Suprapubic skin (tissue), 4 donors: ENCODE measurements at regions not wholly inside any gene's neighbourhood (a gene's known extent, or its start where the extent isn't known, plus 50 kb on each side); places are given as distances from the start of the nearest gene placed in this dataset.

Experiments used
- DNase-seq, 2 donors: peaks; one replicate each; pipeline ENCODE4 v3.0.0-alpha.2; 2019; ENCODE audit warnings: low spot score in 2 of 2
- H3K27ac ChIP-seq: fragments of 200-600 bp; sonication (generic); one replicate; pipeline ENCODE4 v1.5.1; 2019
- H3K27me3 ChIP-seq: fragments of 200-600 bp; sonication (generic); one replicate; pipeline ENCODE4 v1.5.1; 2019
- H3K36me3 ChIP-seq: fragments of 200-600 bp; sonication (generic); one replicate; pipeline ENCODE4 v1.5.1; 2019
- H3K4me1 ChIP-seq: fragments of 200-600 bp; sonication (generic); one replicate; pipeline ENCODE4 v1.5.1; 2019
- H3K4me3 ChIP-seq: fragments of 200-600 bp; sonication (generic); one replicate; pipeline ENCODE4 v1.5.1; 2019; ENCODE audit warnings: mild to moderate bottlenecking
- H3K9me3 ChIP-seq: fragments of 200-600 bp; sonication (generic); one replicate; pipeline ENCODE4 v1.5.1; 2019
- EP300 ChIP-seq: sonication (generic); formaldehyde crosslinking; IDR thresholded peaks from one replicate; pipeline ENCODE4 v1.6.1; 2017; ENCODE audit warnings: antibody characterized with exemption
- POLR2A ChIP-seq, 2 donors: fragments of 450-650 bp; IDR thresholded peaks; one replicate each; pipeline ENCODE4 v1.6.1; 2017; ENCODE audit warnings: antibody characterized with exemption in 2 of 2, mild to moderate bottlenecking in 2 of 2, moderate library complexity in 2 of 2
- POLR2AphosphoS5 ChIP-seq, 3 donors: sonication (generic); formaldehyde crosslinking; IDR thresholded peaks; one replicate each; pipeline ENCODE4 v1.6.1; 2017; ENCODE audit warnings: antibody characterized with exemption in 3 of 3
- WGBS: methylation state at CpG from one replicate; pipeline ENCODE4 v1.1.5; 2018; 5-methylcytosine and 5-hydroxymethylcytosine counted together
- TF ChIP-seq, protein P1 (sequence below), 2 donors: fragments of 200-600 bp in 1 of 2; fragments of 450-650 bp in 1 of 2; sonication (generic) in 1 of 2; IDR thresholded peaks; one replicate each; pipeline ENCODE4 v1.5.1; 2016 to 2019; ENCODE audit warnings: antibody characterized with exemption in 2 of 2, mild to moderate bottlenecking in 1 of 2, moderate library complexity in 1 of 2

DNA sequence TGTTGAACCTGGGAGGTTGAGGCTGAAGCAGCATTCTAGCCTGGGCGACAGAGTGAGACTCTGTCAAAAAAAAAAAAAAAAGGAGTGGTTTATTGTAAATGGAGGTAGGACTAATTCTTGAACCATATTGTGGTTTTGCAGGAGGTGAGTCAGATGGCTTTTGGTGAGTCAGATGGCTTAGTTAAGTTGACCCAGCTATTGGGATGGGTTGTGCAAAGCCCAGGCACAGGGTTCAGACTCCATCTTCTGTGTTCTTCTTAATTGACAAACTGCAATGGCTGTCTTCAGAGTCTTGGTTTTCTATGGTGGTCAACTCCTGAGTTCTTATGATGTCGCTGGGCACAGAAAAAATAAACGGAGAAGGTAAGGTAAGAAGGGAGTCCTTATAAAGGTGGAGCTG lies 182.7 kb downstream of the ADAMTS15 start:
- Histone ChIP-seq H3K4me3 (no peak overlapping the region), H3K4me1 (peaks cover 3% of the 10 kb centered on the region), H3K27ac (no peak overlapping the region), H3K36me3 (no peaks in the 10 kb centered on the region), H3K9me3 (no peaks in the 10 kb centered on the region), H3K27me3 (no peaks in the 10 kb centered on the region)
- WGBS, result 90% methylated on average over 3 of the region's 3 CpGs
- DNase-seq, result no peak
- TF ChIP-seq, protein P1, sequence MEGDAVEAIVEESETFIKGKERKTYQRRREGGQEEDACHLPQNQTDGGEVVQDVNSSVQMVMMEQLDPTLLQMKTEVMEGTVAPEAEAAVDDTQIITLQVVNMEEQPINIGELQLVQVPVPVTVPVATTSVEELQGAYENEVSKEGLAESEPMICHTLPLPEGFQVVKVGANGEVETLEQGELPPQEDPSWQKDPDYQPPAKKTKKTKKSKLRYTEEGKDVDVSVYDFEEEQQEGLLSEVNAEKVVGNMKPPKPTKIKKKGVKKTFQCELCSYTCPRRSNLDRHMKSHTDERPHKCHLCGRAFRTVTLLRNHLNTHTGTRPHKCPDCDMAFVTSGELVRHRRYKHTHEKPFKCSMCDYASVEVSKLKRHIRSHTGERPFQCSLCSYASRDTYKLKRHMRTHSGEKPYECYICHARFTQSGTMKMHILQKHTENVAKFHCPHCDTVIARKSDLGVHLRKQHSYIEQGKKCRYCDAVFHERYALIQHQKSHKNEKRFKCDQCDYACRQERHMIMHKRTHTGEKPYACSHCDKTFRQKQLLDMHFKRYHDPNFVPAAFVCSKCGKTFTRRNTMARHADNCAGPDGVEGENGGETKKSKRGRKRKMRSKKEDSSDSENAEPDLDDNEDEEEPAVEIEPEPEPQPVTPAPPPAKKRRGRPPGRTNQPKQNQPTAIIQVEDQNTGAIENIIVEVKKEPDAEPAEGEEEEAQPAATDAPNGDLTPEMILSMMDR (IDR thresholded peaks at IDR 0.05), result no peak
- no peak for TF ChIP-seq POLR2A (IDR thresholded peaks at IDR 0.05)
- TF ChIP-seq POLR2AphosphoS5 (IDR thresholded peaks at IDR 0.05), result no peak
- TF ChIP-seq EP300, result no peak

DNA sequence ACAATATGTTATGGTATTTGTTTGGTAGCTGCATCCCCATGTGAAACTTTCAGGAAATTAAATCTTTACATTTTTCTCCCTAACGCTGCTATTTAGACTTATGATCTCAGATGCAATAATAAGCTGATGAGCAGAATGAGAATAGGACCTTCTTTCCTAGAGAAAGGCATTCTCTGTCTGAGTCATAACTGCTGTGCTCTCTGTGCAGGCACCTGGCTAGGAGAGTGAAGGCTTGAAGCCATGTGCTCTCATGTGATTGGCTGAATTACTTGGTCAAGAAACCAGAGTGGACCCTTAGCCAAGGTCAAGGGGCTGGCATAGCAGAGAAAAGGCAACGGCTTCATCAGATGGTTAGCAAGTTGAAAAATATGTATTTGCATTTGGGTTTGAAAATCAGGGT lies 185.0 kb downstream of the ADAMTS15 start:
- TF ChIP-seq, protein P1 (IDR thresholded peaks at IDR 0.05), result no peak
- TF ChIP-seq EP300 (no peak), POLR2AphosphoS5 (IDR thresholded peaks at IDR 0.05) (no peak), POLR2A (IDR thresholded peaks at IDR 0.05) (no peak)
- H3K9me3 ChIP-seq, result no peaks in the 10 kb centered on the region
- 77% methylated on average over 2 of the region's 2 CpGs for WGBS
- DNase-seq, result no peak
- H3K4me3 ChIP-seq, result no peak overlapping the region
- no peak overlapping the region for H3K27ac ChIP-seq
- no peaks in the 10 kb centered on the region for H3K27me3 ChIP-seq
- H3K36me3 ChIP-seq, result no peaks in the 10 kb centered on the region
- H3K4me1 ChIP-seq, result peaks cover 3% of the 10 kb centered on the region

GRCh38 chr11:130634186-130634585 lies 185.7 kb downstream of the ADAMTS15 start:
- Histone ChIP-seq H3K4me3 (no peak overlapping the region), H3K4me1 (no peaks in the 10 kb centered on the region), H3K9me3 (no peaks in the 10 kb centered on the region), H3K36me3 (no peaks in the 10 kb centered on the region), H3K27me3 (no peaks in the 10 kb centered on the region), H3K27ac (no peak overlapping the region)
- no peak for DNase-seq
- 93% methylated on average over 4 of the region's 4 CpGs for WGBS
- TF ChIP-seq EP300 (no peak), POLR2A (IDR thresholded peaks at IDR 0.05) (no peak), POLR2AphosphoS5 (IDR thresholded peaks at IDR 0.05) (no peak)
- TF ChIP-seq, protein P1 (IDR thresholded peaks at IDR 0.05), result no peak

DNA sequence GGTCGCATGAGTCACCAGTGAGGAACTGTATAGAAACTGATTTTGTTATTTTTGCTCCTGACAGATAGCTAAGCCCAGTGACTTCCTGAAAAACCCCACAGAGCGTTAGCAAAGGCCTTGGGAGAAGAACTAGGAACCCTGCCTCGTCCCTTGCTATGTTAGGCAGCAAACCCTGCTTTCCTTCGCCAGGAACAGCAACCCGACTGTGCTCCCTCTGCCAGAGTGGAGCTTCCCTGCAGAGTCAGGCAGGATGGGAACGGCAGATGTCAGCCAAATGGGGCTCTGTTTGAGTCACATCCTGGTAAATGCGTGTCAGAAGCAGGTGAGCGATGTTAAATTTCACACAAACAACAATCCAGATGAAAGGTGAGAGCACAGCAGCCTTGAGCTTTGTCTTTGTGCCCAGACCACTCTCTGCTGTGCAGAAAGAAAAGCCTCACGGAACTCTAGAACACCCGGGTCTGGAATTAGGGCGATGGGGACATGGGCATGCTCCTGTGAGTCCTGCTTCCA lies 186.6 kb downstream of the ADAMTS15 start:
- 67% methylated on average over 11 of the region's 11 CpGs for WGBS
- no peaks in the 10 kb centered on the region for H3K27me3 ChIP-seq
- no peaks in the 10 kb centered on the region for H3K4me1 ChIP-seq
- H3K36me3 ChIP-seq, result no peaks in the 10 kb centered on the region
- H3K9me3 ChIP-seq, result no peaks in the 10 kb centered on the region
- no peak for TF ChIP-seq POLR2A (IDR thresholded peaks at IDR 0.05)
- H3K4me3 ChIP-seq, result no peak overlapping the region
- H3K27ac ChIP-seq, result no peak overlapping the region
- no peak for DNase-seq

DNA sequence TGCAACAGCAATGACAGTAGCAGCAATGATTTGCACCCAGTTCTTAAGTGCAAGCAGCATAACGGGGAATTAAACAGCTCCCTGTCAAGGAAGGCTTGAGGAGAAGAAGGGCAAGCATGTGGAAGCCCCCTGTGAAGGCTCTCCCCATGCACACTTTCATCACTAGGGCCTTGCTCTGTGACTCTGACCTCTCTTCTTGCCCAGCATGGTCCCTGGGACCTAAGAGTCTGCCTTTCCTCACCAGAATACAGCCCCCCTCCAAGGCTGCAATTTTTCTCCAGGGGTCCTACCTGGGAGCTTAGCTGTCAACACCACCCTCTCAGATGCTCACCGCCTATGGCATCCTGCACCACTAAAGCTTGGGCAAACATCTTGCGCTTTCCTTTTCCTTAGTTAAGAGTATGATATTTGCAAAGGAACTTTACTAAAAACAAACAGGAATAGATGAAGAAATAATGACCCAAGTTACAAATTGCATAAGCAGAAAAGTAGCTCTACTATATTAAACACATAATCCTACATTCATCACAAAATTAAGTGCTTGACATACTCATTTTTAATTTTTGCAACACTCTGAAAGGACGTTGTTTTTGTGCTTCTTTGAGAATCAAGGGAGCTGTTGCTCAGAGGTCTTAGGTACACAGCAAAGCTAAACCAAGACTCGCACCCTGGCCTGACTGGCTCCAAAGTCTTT lies 187.6 kb downstream of the ADAMTS15 start:
- no peak for DNase-seq
- Histone ChIP-seq H3K9me3 (no peaks in the 10 kb centered on the region), H3K4me1 (no peaks in the 10 kb centered on the region), H3K27me3 (no peaks in the 10 kb centered on the region), H3K36me3 (no peaks in the 10 kb centered on the region), H3K4me3 (no peak overlapping the region), H3K27ac (no peak overlapping the region)
- WGBS, result 92% methylated on average over 5 of the region's 5 CpGs
- TF ChIP-seq POLR2AphosphoS5 (IDR thresholded peaks at IDR 0.05) (no peak), EP300 (no peak), POLR2A (IDR thresholded peaks at IDR 0.05) (no peak)
- TF ChIP-seq, protein P1 (IDR thresholded peaks at IDR 0.05), result no peak
